Fibroblast of villous mesenchyme (primary cell): ENCODE measurements at regions not wholly inside any gene's neighbourhood (a gene's known extent, or its start where the extent isn't known, plus 50 kb on each side); places are given as distances from the start of the nearest gene placed in this dataset.

Source experiments
- DNase-seq: peaks from one replicate; pipeline ENCODE4 v3.0.0-alpha.2; 2010; ENCODE audit warnings: low read depth
- H3K4me3 ChIP-seq: 2 replicates; pipeline ENCODE4 v1.5.1; 2011; ENCODE audit warnings: low read depth, mild to moderate bottlenecking, low read length
- TF ChIP-seq, protein P1 (sequence below): IDR thresholded peaks from 2 replicates; pipeline ENCODE4 v1.5.1; 2012; ENCODE audit warnings: low read depth, mild to moderate bottlenecking, low read length; ENCODE audit not compliant: insufficient read depth

- no peak overlapping the region for H3K4me3 ChIP-seq
- TF ChIP-seq, protein P1, sequence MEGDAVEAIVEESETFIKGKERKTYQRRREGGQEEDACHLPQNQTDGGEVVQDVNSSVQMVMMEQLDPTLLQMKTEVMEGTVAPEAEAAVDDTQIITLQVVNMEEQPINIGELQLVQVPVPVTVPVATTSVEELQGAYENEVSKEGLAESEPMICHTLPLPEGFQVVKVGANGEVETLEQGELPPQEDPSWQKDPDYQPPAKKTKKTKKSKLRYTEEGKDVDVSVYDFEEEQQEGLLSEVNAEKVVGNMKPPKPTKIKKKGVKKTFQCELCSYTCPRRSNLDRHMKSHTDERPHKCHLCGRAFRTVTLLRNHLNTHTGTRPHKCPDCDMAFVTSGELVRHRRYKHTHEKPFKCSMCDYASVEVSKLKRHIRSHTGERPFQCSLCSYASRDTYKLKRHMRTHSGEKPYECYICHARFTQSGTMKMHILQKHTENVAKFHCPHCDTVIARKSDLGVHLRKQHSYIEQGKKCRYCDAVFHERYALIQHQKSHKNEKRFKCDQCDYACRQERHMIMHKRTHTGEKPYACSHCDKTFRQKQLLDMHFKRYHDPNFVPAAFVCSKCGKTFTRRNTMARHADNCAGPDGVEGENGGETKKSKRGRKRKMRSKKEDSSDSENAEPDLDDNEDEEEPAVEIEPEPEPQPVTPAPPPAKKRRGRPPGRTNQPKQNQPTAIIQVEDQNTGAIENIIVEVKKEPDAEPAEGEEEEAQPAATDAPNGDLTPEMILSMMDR, result no peak
- DNase-seq, result no peak
Measured at GRCh38 chr4:54516556-54517215, 141.1 kb upstream of the KIT start.

DNA sequence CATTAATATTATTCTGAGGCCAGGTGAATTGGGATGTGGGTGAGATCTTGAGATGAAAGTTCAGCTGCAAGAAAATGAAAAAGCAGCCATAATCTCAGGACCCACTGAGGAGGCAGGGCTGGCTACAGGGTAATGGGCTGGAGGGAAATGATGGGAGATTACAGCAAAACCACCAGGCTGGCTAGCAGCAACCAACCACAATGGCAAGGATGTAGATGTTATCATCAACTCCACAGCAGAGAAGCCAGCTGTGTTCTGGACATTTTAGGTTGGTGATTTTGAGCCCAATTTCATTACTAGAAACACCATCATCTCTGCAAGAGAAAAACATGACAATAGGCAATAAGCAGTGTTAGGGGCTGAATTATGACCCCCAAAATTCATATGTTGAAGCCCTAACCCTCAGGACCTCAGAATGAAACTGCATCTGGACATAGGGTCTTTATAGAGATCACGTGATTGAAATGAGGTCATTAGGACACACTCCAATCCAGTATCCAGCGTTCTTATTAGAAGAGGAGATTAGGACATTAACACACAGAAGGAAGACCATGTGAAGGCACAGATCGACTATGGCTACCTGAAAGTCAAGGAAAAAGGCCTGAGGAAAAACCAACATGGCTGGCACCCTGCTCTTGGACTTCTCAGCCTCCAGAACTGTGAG, 139.8 kb upstream of the KIT start:
- no peak for DNase-seq
- TF ChIP-seq, protein P1, result no peak
- H3K4me3 ChIP-seq, result no peak overlapping the region

DNA sequence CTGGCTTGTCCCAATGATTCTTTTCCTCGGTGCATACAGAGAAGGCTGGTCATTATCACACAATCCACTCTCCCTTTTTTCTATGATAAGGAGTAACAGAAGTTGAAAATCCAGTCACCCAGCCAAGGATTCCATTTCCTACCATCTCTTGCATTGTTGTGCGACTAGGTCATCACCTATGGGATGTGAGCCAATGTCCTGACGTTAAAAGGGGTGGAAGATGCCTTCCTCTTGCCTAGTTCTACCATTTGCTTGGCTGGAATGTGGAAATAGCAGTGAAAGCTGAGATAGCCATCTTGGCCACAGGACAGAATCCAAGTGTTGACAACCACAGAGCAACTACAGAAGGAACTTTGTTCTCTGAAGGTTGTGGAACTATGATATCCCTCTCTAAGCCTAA, 132.2 kb upstream of the KIT start:
- peak; percentile 55 for DNase-seq
- H3K4me3 ChIP-seq, result no peak overlapping the region
- TF ChIP-seq, protein P1, result no peak

DNA sequence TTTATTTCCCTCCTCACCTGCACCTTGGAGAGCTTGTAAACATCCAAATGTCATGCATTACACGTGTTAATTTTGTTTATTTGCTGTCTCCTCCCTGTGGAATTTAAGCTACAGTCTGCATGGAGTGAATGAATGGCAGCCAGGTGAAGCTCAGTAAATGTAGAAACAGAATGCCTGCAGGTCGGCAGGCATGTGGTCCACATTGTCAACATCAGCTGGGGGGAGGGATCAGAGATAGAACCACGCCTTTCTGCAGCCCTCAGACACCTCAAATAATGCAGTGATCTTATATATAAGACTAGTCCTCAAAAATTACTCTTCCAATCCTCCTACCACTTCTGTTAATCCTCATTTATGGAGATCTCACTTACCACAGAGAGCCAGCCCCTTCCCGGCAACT, 131.2 kb upstream of the KIT start:
- DNase-seq, result no peak
- TF ChIP-seq, protein P1, result no peak
- H3K4me3 ChIP-seq, result no peak overlapping the region

GRCh38 chr4:54527532-54527931, 130.2 kb upstream of the KIT start:
- TF ChIP-seq, protein P1, result no peak
- no peak for DNase-seq
- H3K4me3 ChIP-seq, result no peak overlapping the region

DNA sequence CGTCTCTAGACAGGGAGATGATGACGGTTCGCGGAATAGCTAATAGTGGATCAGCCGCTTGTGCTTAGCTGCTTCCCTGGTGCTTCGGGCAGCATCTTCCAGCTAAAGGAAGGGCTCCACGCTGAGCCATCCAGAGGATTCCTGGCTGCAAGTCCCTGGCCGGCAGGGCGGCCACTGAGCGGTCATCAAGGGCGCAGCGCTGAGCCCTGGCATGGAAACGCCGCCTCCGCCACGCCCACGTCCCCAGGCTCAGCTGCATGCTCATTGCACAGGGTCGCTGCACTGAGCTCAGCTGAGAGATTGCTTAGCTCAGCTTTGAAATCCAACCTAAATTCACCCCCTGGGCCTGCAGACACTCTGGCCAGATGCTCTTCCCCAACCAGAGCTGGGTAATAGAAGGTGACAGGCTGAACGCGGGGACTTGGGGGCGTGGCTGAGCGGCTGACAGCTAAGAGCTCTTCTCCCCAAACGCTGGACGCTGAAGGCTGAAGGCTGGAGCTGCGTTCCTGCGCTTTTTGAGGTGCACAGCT, 118.2 kb upstream of the KIT start:
- TF ChIP-seq, protein P1, result no peak
- peak; percentile 30 for DNase-seq
- H3K4me3 ChIP-seq, result peak overlapping the region; percentile 54
